ENCODE measurements at regions not wholly inside any gene's neighbourhood (a gene's known extent, or its start where the extent isn't known, plus 50 kb on each side); places are given as distances from the start of the nearest gene placed in this dataset.

- no peak overlapping the region for H3K27ac ChIP-seq (ENCODE audit: low read length)
- H3K4me1 ChIP-seq (ENCODE audit: control insufficient read depth in 1 of 2, insufficient read depth in 2 of 2, low read length in 2 of 2), result no peaks in the 10 kb centered on the region
These were observed 644.2 kb downstream of the MCTP2 start for GRCh38 chr15:94875550-94875949.

GRCh38 chr15:94877833-94878232 lies 646.5 kb downstream of the MCTP2 start:
- H3K27ac ChIP-seq (ENCODE audit: low read length), result no peak overlapping the region
- peaks cover 0 to under 1% of the 10 kb centered on the region in 2 donors for H3K9me3 ChIP-seq (ENCODE audit: control insufficient read depth in 1 of 2, low read length in 2 of 2)
- no peaks in the 10 kb centered on the region for H3K27me3 ChIP-seq (ENCODE audit: low read depth, low read length)
- no peaks in the 10 kb centered on the region for H3K4me1 ChIP-seq (ENCODE audit: control insufficient read depth in 1 of 2, insufficient read depth in 2 of 2, low read length in 2 of 2)
- no peak overlapping the region for H3K4me3 ChIP-seq (ENCODE audit: low read depth in 1 of 2, low read length in 2 of 2)
- H3K36me3 ChIP-seq (ENCODE audit: control insufficient read depth in 1 of 2, insufficient read depth in 2 of 2, low read length in 2 of 2), result no peaks in the 10 kb centered on the region

More at GRCh38 chr15:94875550-94875949, 644.2 kb downstream of the MCTP2 start:
- Histone ChIP-seq H3K36me3 (ENCODE audit: control insufficient read depth in 1 of 2, insufficient read depth in 2 of 2, low read length in 2 of 2) (no peaks in the 10 kb centered on the region), H3K27me3 (ENCODE audit: low read depth, low read length) (no peaks in the 10 kb centered on the region), H3K9me3 (ENCODE audit: control insufficient read depth in 1 of 2, low read length in 2 of 2) (no peaks in the 10 kb centered on the region), H3K4me3 (ENCODE audit: low read depth in 1 of 2, low read length in 2 of 2) (no peak overlapping the region)

- H3K27me3 ChIP-seq (ENCODE audit: low read depth, low read length), result no peaks in the 10 kb centered on the region
- H3K9me3 ChIP-seq (ENCODE audit: control insufficient read depth in 1 of 2, low read length in 2 of 2), result peaks cover 3 to 12% of the 10 kb centered on the region in 2 donors
- H3K27ac ChIP-seq (ENCODE audit: low read length), result no peak overlapping the region
- no peak overlapping the region for H3K4me3 ChIP-seq (ENCODE audit: low read depth in 1 of 2, low read length in 2 of 2)
- no peaks in the 10 kb centered on the region for H3K36me3 ChIP-seq (ENCODE audit: control insufficient read depth in 1 of 2, insufficient read depth in 2 of 2, low read length in 2 of 2)
- no peaks in the 10 kb centered on the region for H3K4me1 ChIP-seq (ENCODE audit: control insufficient read depth in 1 of 2, insufficient read depth in 2 of 2, low read length in 2 of 2)
These were observed 650.8 kb downstream of the MCTP2 start for GRCh38 chr15:94882071-94882712.

- H3K4me1 ChIP-seq (ENCODE audit: control insufficient read depth in 1 of 2, insufficient read depth in 2 of 2, low read length in 2 of 2), result no peaks in the 10 kb centered on the region
- H3K36me3 ChIP-seq (ENCODE audit: control insufficient read depth in 1 of 2, insufficient read depth in 2 of 2, low read length in 2 of 2), result no peaks in the 10 kb centered on the region
- peaks cover 3 to 12% of the 10 kb centered on the region in 2 donors for H3K9me3 ChIP-seq (ENCODE audit: control insufficient read depth in 1 of 2, low read length in 2 of 2)
- no peaks in the 10 kb centered on the region for H3K27me3 ChIP-seq (ENCODE audit: low read depth, low read length)
- no peak overlapping the region for H3K27ac ChIP-seq (ENCODE audit: low read length)
- no peak overlapping the region for H3K4me3 ChIP-seq (ENCODE audit: low read depth in 1 of 2, low read length in 2 of 2)
These were observed 656.0 kb downstream of the MCTP2 start for GRCh38 chr15:94887391-94887790.

GRCh38 chr15:94889153-94889552 lies 657.8 kb downstream of the MCTP2 start:
- Histone ChIP-seq H3K4me1 (ENCODE audit: control insufficient read depth in 1 of 2, insufficient read depth in 2 of 2, low read length in 2 of 2) (no peaks in the 10 kb centered on the region), H3K4me3 (ENCODE audit: low read depth in 1 of 2, low read length in 2 of 2) (no peak overlapping the region), H3K27me3 (ENCODE audit: low read depth, low read length) (no peaks in the 10 kb centered on the region), H3K36me3 (ENCODE audit: control insufficient read depth in 1 of 2, insufficient read depth in 2 of 2, low read length in 2 of 2) (no peaks in the 10 kb centered on the region), H3K27ac (ENCODE audit: low read length) (no peak overlapping the region), H3K9me3 (ENCODE audit: control insufficient read depth in 1 of 2, low read length in 2 of 2) (peaks cover 0 to 3% of the 10 kb centered on the region in 2 donors)

GRCh38 chr15:94893091-94893490 lies 661.7 kb downstream of the MCTP2 start:
- H3K36me3 ChIP-seq (ENCODE audit: control insufficient read depth in 1 of 2, insufficient read depth in 2 of 2, low read length in 2 of 2), result no peaks in the 10 kb centered on the region
- H3K9me3 ChIP-seq (ENCODE audit: control insufficient read depth in 1 of 2, low read length in 2 of 2), result peaks cover 0 to 3% of the 10 kb centered on the region in 2 donors
- H3K27ac ChIP-seq (ENCODE audit: low read length), result no peak overlapping the region
- H3K4me3 ChIP-seq (ENCODE audit: low read depth in 1 of 2, low read length in 2 of 2), result no peak overlapping the region
- H3K4me1 ChIP-seq (ENCODE audit: control insufficient read depth in 1 of 2, insufficient read depth in 2 of 2, low read length in 2 of 2), result no peaks in the 10 kb centered on the region
- H3K27me3 ChIP-seq (ENCODE audit: low read depth, low read length), result no peaks in the 10 kb centered on the region

GRCh38 chr15:94894056-94894455 lies 662.7 kb downstream of the MCTP2 start:
- no peak overlapping the region for H3K4me3 ChIP-seq (ENCODE audit: low read depth in 1 of 2, low read length in 2 of 2)
- H3K36me3 ChIP-seq (ENCODE audit: control insufficient read depth in 1 of 2, insufficient read depth in 2 of 2, low read length in 2 of 2), result no peaks in the 10 kb centered on the region
- H3K27ac ChIP-seq (ENCODE audit: low read length), result no peak overlapping the region
- peaks cover 0 to 3% of the 10 kb centered on the region in 2 donors for H3K9me3 ChIP-seq (ENCODE audit: control insufficient read depth in 1 of 2, low read length in 2 of 2)
- no peaks in the 10 kb centered on the region for H3K4me1 ChIP-seq (ENCODE audit: control insufficient read depth in 1 of 2, insufficient read depth in 2 of 2, low read length in 2 of 2)
- no peaks in the 10 kb centered on the region for H3K27me3 ChIP-seq (ENCODE audit: low read depth, low read length)

- Histone ChIP-seq H3K4me1 (ENCODE audit: control insufficient read depth in 1 of 2, insufficient read depth in 2 of 2, low read length in 2 of 2) (no peaks in the 10 kb centered on the region), H3K36me3 (ENCODE audit: control insufficient read depth in 1 of 2, insufficient read depth in 2 of 2, low read length in 2 of 2) (no peaks in the 10 kb centered on the region), H3K9me3 (ENCODE audit: control insufficient read depth in 1 of 2, low read length in 2 of 2) (peaks cover 3 to 19% of the 10 kb centered on the region in 2 donors), H3K4me3 (ENCODE audit: low read depth in 1 of 2, low read length in 2 of 2) (peak overlapping the region in 1 of 2 donors; percentile 25), H3K27me3 (ENCODE audit: low read depth, low read length) (no peaks in the 10 kb centered on the region), H3K27ac (ENCODE audit: low read length) (no peak overlapping the region)
These were observed 678.1 kb downstream of the MCTP2 start for GRCh38 chr15:94909510-94909909.

GRCh38 chr15:94910166-94910565 lies 678.8 kb downstream of the MCTP2 start:
- peak overlapping the region in 1 of 2 donors; percentile 25 for H3K4me3 ChIP-seq (ENCODE audit: low read depth in 1 of 2, low read length in 2 of 2)
- H3K9me3 ChIP-seq (ENCODE audit: control insufficient read depth in 1 of 2, low read length in 2 of 2), result peaks cover 3 to 19% of the 10 kb centered on the region in 2 donors
- no peak overlapping the region for H3K27ac ChIP-seq (ENCODE audit: low read length)
- no peaks in the 10 kb centered on the region for H3K36me3 ChIP-seq (ENCODE audit: control insufficient read depth in 1 of 2, insufficient read depth in 2 of 2, low read length in 2 of 2)
- H3K27me3 ChIP-seq (ENCODE audit: low read depth, low read length), result no peaks in the 10 kb centered on the region
- no peaks in the 10 kb centered on the region for H3K4me1 ChIP-seq (ENCODE audit: control insufficient read depth in 1 of 2, insufficient read depth in 2 of 2, low read length in 2 of 2)

- H3K4me3 ChIP-seq (ENCODE audit: low read depth in 1 of 2, low read length in 2 of 2), result no peak overlapping the region
- H3K27ac ChIP-seq (ENCODE audit: low read length), result no peak overlapping the region
- peaks cover 3 to 19% of the 10 kb centered on the region in 2 donors for H3K9me3 ChIP-seq (ENCODE audit: control insufficient read depth in 1 of 2, low read length in 2 of 2)
- no peaks in the 10 kb centered on the region for H3K4me1 ChIP-seq (ENCODE audit: control insufficient read depth in 1 of 2, insufficient read depth in 2 of 2, low read length in 2 of 2)
- H3K36me3 ChIP-seq (ENCODE audit: control insufficient read depth in 1 of 2, insufficient read depth in 2 of 2, low read length in 2 of 2), result no peaks in the 10 kb centered on the region
- no peaks in the 10 kb centered on the region for H3K27me3 ChIP-seq (ENCODE audit: low read depth, low read length)
These were observed 681.4 kb downstream of the MCTP2 start for GRCh38 chr15:94912760-94913159.

- H3K9me3 ChIP-seq (ENCODE audit: control insufficient read depth in 1 of 2, low read length in 2 of 2), result peaks cover 0 to 3% of the 10 kb centered on the region in 2 donors
- H3K27ac ChIP-seq (ENCODE audit: low read length), result no peak overlapping the region
- H3K36me3 ChIP-seq (ENCODE audit: control insufficient read depth in 1 of 2, insufficient read depth in 2 of 2, low read length in 2 of 2), result no peaks in the 10 kb centered on the region
- no peak overlapping the region for H3K4me3 ChIP-seq (ENCODE audit: low read depth in 1 of 2, low read length in 2 of 2)
- H3K4me1 ChIP-seq (ENCODE audit: control insufficient read depth in 1 of 2, insufficient read depth in 2 of 2, low read length in 2 of 2), result no peaks in the 10 kb centered on the region
- H3K27me3 ChIP-seq (ENCODE audit: low read depth, low read length), result no peaks in the 10 kb centered on the region
These were observed 685.7 kb downstream of the MCTP2 start for GRCh38 chr15:94917068-94917467.

- Histone ChIP-seq H3K27me3 (ENCODE audit: low read depth, low read length) (no peaks in the 10 kb centered on the region), H3K4me3 (ENCODE audit: low read depth in 1 of 2, low read length in 2 of 2) (no peak overlapping the region), H3K27ac (ENCODE audit: low read length) (no peak overlapping the region), H3K4me1 (ENCODE audit: control insufficient read depth in 1 of 2, insufficient read depth in 2 of 2, low read length in 2 of 2) (no peaks in the 10 kb centered on the region), H3K9me3 (ENCODE audit: control insufficient read depth in 1 of 2, low read length in 2 of 2) (no peaks in the 10 kb centered on the region), H3K36me3 (ENCODE audit: control insufficient read depth in 1 of 2, insufficient read depth in 2 of 2, low read length in 2 of 2) (no peaks in the 10 kb centered on the region)
These were observed 690.6 kb downstream of the MCTP2 start for GRCh38 chr15:94921936-94922335.
